GM12875 (cell line): ENCODE measurements at regions not wholly inside any gene's neighbourhood (a gene's known extent, or its start where the extent isn't known, plus 50 kb on each side); places are given as distances from the start of the nearest gene placed in this dataset.

Experiments
- H3K4me3 ChIP-seq: one replicate; pipeline ENCODE4 v1.5.1; 2011; ENCODE audit warnings: low read depth, low read length, control low read depth
- TF ChIP-seq, protein P1 (sequence below): IDR thresholded peaks from 2 replicates; pipeline ENCODE4 v1.5.1; 2011; ENCODE audit warnings: low read depth, mild to moderate bottlenecking, control low read depth, inconsistent platforms, low read length, moderate library complexity, borderline replicate concordance; ENCODE audit not compliant: insufficient read depth

DNA sequence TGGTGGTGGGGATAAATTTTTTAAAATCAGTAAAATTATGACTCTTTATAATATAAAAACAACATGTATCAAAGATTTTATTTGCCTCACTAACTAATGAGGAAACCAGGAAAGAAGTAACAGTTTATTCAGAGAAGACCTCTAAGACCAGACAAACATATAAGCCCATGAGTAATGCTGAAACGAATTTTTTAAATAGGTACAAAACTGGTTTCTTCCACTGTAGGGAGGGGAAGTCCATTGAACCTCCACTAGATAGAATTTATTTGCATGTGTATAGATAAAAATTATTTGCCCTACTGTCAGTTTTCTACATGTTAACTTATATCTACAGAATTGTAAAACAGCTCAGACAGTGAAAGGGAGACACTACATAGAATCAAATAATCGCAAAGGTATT lies 86.8 kb downstream of the ZC3H11B start:
- no peak overlapping the region for H3K4me3 ChIP-seq
- TF ChIP-seq, protein P1, sequence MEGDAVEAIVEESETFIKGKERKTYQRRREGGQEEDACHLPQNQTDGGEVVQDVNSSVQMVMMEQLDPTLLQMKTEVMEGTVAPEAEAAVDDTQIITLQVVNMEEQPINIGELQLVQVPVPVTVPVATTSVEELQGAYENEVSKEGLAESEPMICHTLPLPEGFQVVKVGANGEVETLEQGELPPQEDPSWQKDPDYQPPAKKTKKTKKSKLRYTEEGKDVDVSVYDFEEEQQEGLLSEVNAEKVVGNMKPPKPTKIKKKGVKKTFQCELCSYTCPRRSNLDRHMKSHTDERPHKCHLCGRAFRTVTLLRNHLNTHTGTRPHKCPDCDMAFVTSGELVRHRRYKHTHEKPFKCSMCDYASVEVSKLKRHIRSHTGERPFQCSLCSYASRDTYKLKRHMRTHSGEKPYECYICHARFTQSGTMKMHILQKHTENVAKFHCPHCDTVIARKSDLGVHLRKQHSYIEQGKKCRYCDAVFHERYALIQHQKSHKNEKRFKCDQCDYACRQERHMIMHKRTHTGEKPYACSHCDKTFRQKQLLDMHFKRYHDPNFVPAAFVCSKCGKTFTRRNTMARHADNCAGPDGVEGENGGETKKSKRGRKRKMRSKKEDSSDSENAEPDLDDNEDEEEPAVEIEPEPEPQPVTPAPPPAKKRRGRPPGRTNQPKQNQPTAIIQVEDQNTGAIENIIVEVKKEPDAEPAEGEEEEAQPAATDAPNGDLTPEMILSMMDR: no peak

DNA sequence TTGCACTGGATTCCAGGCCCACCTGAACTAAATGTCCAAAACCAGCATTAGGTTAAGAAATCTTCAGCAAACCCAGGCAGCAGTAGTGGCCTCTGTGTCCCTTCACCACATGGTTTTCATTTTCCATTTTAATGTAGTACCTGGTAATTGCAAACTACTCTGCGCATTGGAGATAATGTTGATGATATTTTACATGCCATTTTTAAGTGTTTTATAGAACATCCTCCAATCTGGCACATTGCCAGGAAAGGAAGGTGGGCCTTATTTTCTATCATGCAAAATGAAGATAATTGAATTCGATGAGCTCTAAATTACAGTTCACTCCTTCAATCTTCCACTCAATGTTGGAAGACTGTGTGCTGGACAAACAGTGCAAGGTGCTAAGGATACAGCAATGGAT lies 89.5 kb downstream of the ZC3H11B start:
- TF ChIP-seq, protein P1: no peak
- H3K4me3 ChIP-seq: no peak overlapping the region

GRCh38 chr1:219521325-219521724 lies 91.6 kb downstream of the ZC3H11B start:
- TF ChIP-seq, protein P1: no peak
- H3K4me3 ChIP-seq: no peak overlapping the region

DNA sequence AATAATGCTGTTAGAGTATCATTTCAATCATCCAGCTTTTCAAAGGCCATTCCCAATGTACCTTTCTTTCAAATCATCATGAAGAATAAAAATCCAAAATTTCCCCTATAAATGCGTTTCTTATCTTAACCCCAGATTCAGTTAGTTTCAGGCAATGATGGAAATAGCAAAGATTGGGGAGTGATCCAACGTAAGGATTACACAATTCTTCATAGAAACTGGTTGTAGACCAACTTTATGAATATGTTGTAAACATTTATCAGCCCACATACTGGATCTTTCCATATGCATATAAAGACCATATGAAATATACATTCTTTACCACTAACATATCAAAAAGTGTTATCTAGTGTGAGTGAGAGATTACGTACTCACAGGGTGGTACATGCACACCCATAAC lies 92.7 kb downstream of the ZC3H11B start:
- TF ChIP-seq, protein P1: no peak
- H3K4me3 ChIP-seq: no peak overlapping the region

DNA sequence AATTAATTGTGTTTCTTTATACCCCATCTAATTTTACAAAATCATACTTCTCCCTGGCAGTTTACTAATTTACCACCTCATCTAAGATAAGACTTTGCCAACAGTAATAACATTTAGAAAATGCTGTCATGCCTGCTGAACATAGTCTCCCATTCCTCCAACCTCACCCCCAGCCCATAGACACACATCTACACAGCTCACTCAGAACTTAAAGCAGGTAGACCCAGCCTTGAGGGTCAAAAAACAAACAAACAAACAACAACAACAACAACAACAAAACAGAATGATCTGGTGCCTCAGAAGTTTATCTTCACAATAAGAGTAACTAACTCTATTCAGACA lies 94.0 kb downstream of the ZC3H11B start:
- H3K4me3 ChIP-seq: no peak overlapping the region
- TF ChIP-seq, protein P1: no peak

DNA sequence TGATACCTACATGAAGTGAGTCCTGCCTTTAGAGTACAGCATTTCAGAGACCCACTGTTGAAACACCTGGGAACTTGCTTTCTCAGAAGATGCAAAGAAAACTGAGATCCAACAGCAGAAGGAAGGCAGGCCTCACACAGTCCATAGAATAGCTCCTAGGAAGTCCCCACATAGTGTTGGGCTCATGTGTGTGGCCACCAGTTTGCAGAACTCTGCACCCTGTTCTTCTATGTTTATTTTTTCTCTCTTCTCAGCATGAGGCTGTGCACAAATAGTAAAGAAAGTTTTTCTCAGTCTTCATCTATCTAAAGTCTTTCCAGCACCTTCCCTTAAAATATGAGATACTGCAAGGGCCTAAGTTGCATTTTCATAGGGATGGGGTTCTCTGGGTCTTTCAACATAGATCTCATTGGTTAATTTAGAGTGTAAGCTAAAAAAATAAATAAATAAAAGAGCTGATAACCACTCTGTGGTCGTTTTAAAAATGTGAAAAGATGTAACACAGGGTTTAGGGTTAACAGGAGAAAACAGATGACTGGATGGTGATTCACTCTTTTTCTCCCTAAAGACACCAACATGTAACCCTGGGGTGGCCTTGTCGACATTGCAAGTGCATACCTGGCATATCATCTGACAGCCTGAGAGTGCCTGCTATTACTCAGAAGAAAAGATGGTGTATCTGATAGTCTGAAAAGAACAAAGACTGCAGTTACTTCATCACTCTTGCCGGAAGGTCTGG lies 94.6 kb downstream of the ZC3H11B start:
- TF ChIP-seq, protein P1: no peak
- no peak overlapping the region for H3K4me3 ChIP-seq

- TF ChIP-seq, protein P1: no peak
- no peak overlapping the region for H3K4me3 ChIP-seq
Measured at GRCh38 chr1:219517031-219517430, 95.9 kb downstream of the ZC3H11B start.
